Upper lobe of left lung (tissue), 6 donors: ENCODE measurements at regions not wholly inside any gene's neighbourhood (a gene's known extent, or its start where the extent isn't known, plus 50 kb on each side); places are given as distances from the start of the nearest gene placed in this dataset.

ENCODE experiments used
- ATAC-seq, 2 donors: fragments of 200-7000 bp; cut with Tn5 transposase; one replicate each; pipeline ENCODE4 v1.9.1; 2022; ENCODE audit warnings: mild to moderate bottlenecking in 2 of 2, moderate library complexity in 2 of 2; ENCODE audit not compliant: low FRiP score in 2 of 2
- DNase-seq, 2 donors: peaks; one replicate each; pipeline ENCODE4 v3.0.0-alpha.2; 2019 to 2020
- H3K27ac ChIP-seq, 4 donors: fragments of 200-600 bp; sonication (generic); one replicate each; pipeline ENCODE4 v1.5.1; 2016 to 2019
- H3K27me3 ChIP-seq, 4 donors: fragments of 200-600 bp; sonication (generic); one replicate each; pipeline ENCODE4 v1.5.1; 2017 to 2019
- H3K36me3 ChIP-seq, 4 donors: fragments of 200-600 bp; sonication (generic); one replicate each; pipeline ENCODE4 v1.5.1; 2016 to 2019
- H3K4me1 ChIP-seq, 4 donors: fragments of 200-600 bp; sonication (generic); one replicate each; pipeline ENCODE4 v1.5.1; 2018 to 2019
- H3K4me3 ChIP-seq, 4 donors: fragments of 200-600 bp; sonication (generic); one replicate each; pipeline ENCODE4 v1.5.1; 2017 to 2019; ENCODE audit warnings: mild to moderate bottlenecking in 2 of 4, moderate library complexity in 1 of 4
- H3K9me3 ChIP-seq, 4 donors: fragments of 200-600 bp; sonication (generic); one replicate each; pipeline ENCODE4 v1.5.1; 2018 to 2019
- CTCF ChIP-seq, 6 experiments: fragments of 450-650 bp in 4 of 6; fragments of 200-600 bp in 2 of 6; sonication (generic) in 2 of 6; IDR thresholded peaks; one replicate each; pipeline ENCODE4 v1.5.1; 2016 to 2019; ENCODE audit warnings: antibody characterized with exemption in 6 of 6
- EP300 ChIP-seq, 4 donors: sonication (generic); formaldehyde crosslinking; IDR thresholded peaks; one replicate each; pipeline ENCODE4 v1.5.1; 2017; ENCODE audit warnings: antibody characterized with exemption in 4 of 4, control low read depth in 2 of 4
- POLR2A ChIP-seq, 4 donors: fragments of 450-650 bp; IDR thresholded peaks; one replicate each; pipeline ENCODE4 v1.5.1; 2016 to 2017; ENCODE audit warnings: antibody characterized with exemption in 4 of 4, mild to moderate bottlenecking in 2 of 4
- POLR2AphosphoS5 ChIP-seq, 2 donors: sonication (generic); formaldehyde crosslinking; IDR thresholded peaks; one replicate each; pipeline ENCODE4 v1.5.1; 2017; ENCODE audit warnings: antibody characterized with exemption in 2 of 2
- WGBS, 2 donors: methylation state at CpG; one replicate each; pipeline ENCODE4 v1.1.5; 2017 to 2018; 5-methylcytosine and 5-hydroxymethylcytosine counted together
- donor health status: DM: no; HTN: no; CAD: no; lungs with moderate emphysema.
- donor health status: DM: no; HTN: yes; CAD: no; lungs with severe emphysema.

GRCh38 chr2:129443865-129444739, 535.4 kb upstream of the RAB6C start:
- H3K36me3 ChIP-seq, result no peaks in the 10 kb centered on the region
- DNase-seq (no peak), ATAC-seq (no peak)
- TF ChIP-seq CTCF (IDR thresholded peaks at IDR 0.05) (no peak), POLR2AphosphoS5 (IDR thresholded peaks at IDR 0.05) (no peak), POLR2A (IDR thresholded peaks at IDR 0.05) (no peak), EP300 (IDR thresholded peaks at IDR 0.05) (no peak)
- H3K4me1 ChIP-seq, result no peaks in the 10 kb centered on the region
- H3K27ac ChIP-seq, result no peak overlapping the region
- H3K4me3 ChIP-seq, result no peak overlapping the region
- 65% methylated on average over 10 of the region's 10 CpGs for WGBS, 2 donors
- no peaks in the 10 kb centered on the region for H3K9me3 ChIP-seq
- no peaks in the 10 kb centered on the region for H3K27me3 ChIP-seq

GRCh38 chr2:129444751-129445150, 534.7 kb upstream of the RAB6C start:
- H3K27ac ChIP-seq, result no peak overlapping the region
- no peak for TF ChIP-seq POLR2A (IDR thresholded peaks at IDR 0.05)
- no peak for TF ChIP-seq CTCF (IDR thresholded peaks at IDR 0.05)
- no peak for TF ChIP-seq EP300 (IDR thresholded peaks at IDR 0.05)
- TF ChIP-seq POLR2AphosphoS5 (IDR thresholded peaks at IDR 0.05), result no peak
- no peaks in the 10 kb centered on the region for H3K4me1 ChIP-seq
- no peaks in the 10 kb centered on the region for H3K9me3 ChIP-seq
- 81 to 87% methylated on average over 6 of the region's 6 CpGs for WGBS, 2 donors
- H3K27me3 ChIP-seq, result no peaks in the 10 kb centered on the region
- no peak for ATAC-seq
- H3K4me3 ChIP-seq, result no peak overlapping the region
- H3K36me3 ChIP-seq, result no peaks in the 10 kb centered on the region
- no peak for DNase-seq

DNA sequence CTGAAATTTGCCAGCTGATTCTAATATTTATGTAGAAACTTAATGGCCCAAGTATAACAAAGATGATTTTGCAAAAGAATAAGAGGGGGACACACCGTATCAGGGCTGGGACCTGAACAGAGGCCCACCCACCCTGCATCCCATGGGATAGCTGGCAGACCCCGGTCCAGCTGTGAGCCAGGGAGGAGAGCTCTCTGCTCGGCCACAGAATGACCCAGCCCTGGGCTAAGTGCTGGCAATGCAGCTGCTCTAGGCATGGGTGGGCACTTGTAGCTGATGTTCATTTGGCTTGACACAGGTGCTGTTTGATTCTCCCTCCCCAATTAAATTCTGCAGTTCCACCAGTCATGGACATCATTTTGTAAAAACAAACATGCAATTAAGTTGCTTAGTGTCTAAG, 522.8 kb upstream of the RAB6C start:
- Histone ChIP-seq H3K27me3 (no peaks in the 10 kb centered on the region), H3K4me3 (no peak overlapping the region), H3K4me1 (no peaks in the 10 kb centered on the region), H3K27ac (no peak overlapping the region), H3K9me3 (no peaks in the 10 kb centered on the region), H3K36me3 (no peaks in the 10 kb centered on the region)
- no peak for ATAC-seq
- DNase-seq, result no peak
- TF ChIP-seq CTCF (IDR thresholded peaks at IDR 0.05), result no peak
- no peak for TF ChIP-seq POLR2A (IDR thresholded peaks at IDR 0.05)
- TF ChIP-seq POLR2AphosphoS5 (IDR thresholded peaks at IDR 0.05), result no peak
- no peak for TF ChIP-seq EP300 (IDR thresholded peaks at IDR 0.05)
- 40 to 75% methylated on average over 1 to 3 of the region's 3 CpGs for WGBS, 2 donors

- DNase-seq, result no peak
- no peaks in the 10 kb centered on the region for H3K36me3 ChIP-seq
- H3K9me3 ChIP-seq, result no peaks in the 10 kb centered on the region
- no peaks in the 10 kb centered on the region for H3K27me3 ChIP-seq
- TF ChIP-seq POLR2A (IDR thresholded peaks at IDR 0.05) (no peak), EP300 (IDR thresholded peaks at IDR 0.05) (no peak), CTCF (IDR thresholded peaks at IDR 0.05) (no peak), POLR2AphosphoS5 (IDR thresholded peaks at IDR 0.05) (no peak)
- 62 to 67% methylated on average over 4 to 5 of the region's 5 CpGs for WGBS, 2 donors
- no peak overlapping the region for H3K4me3 ChIP-seq
- ATAC-seq, result no peak
- H3K4me1 ChIP-seq, result no peaks in the 10 kb centered on the region
- H3K27ac ChIP-seq, result no peak overlapping the region
Observed at GRCh38 chr2:129457277-129457818, 522.1 kb upstream of the RAB6C start.
